Limb (tissue), 2 donors: ENCODE measurements at regions not wholly inside any gene's neighbourhood (a gene's known extent, or its start where the extent isn't known, plus 50 kb on each side); places are given as distances from the start of the nearest gene placed in this dataset.

ENCODE experiments used
- DNase-seq, 2 donors: peaks; one replicate each; pipeline ENCODE4 v3.0.0-alpha.2; 2016; ENCODE audit errors: extremely low spot score in 2 of 2

DNA sequence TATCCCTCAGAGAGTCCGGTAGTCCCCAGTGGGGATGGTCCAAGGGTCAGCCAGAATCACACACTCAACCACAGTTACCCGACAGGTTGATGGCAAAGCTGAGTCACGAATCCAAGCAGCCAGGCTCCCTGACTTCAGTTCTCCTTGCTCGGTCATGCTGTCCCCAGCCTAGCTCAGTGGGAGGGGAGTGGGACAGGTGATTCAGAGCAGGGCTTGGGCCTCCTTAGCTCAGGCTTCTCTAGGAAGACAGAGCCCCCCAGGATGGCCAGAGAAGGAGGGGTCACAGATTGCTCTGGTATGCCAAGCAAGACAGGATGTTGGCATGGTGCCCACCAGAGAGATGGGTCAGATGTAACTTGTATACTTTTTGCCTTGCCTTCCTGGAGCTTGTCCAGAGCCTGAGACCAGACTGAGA is 66.5 kb downstream of the EFNB1 start:
- DNase-seq, result peak in 1 of 2 donors; percentile 37

- DNase-seq, result peak in 1 of 2 donors; percentile 56
Measured at GRCh38 chrX:68894513-68895340, 65.9 kb downstream of the EFNB1 start.

DNA sequence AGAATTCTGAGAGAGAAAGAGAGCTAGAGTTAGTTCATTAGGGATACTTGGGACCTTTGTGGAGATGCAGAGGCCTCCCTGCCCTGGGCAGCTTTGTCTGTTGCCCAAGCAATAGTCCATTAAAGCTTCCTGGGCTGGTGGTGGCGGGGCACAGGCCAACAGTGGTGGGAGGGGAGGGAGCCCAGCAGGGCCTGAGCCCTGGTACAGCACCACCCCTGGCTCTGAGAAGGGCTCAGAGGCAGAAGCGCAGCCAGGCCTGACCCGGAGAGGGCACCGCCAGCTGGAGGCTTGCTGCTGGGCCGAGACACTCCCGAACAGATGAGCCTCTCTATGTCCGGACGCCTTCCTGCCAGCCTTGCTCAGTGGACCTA is 65.3 kb downstream of the EFNB1 start:
- DNase-seq, result no peak

DNA sequence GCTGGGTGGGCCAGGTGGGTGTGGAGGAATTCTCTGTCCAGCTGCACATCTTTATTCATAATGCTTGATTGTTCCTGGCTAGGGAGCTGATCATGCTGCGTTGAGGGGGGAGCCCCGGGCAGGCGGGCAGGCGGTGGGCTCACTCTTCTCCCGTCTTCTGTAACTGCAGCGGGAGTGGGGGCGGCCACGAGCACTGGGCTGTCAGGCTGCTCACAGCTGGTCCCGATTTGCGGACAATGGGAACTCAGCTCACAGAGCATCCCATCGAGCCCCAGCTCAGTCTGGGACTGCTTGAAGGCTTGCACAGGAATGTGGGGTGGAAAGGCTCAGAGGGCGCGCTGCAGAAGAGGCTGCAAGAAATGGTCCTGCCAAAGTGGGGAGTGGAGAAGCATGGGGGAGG is 63.8 kb downstream of the EFNB1 start:
- DNase-seq, result peak in 1 of 2 donors; percentile 45

- no peak for DNase-seq
Measured at GRCh38 chrX:68892134-68892533, 63.3 kb downstream of the EFNB1 start.
